ENCODE measurements at regions not wholly inside any gene's neighbourhood (a gene's known extent, or its start where the extent isn't known, plus 50 kb on each side); places are given as distances from the start of the nearest gene placed in this dataset.

GRCh38 chr5:2849429-2849828 lies 98.0 kb upstream of the IRX2 start:
- TF ChIP-seq CTCF (IDR thresholded peaks at IDR 0.05) = no peak
- H3K4me3 Mint-ChIP-seq (ENCODE audit: unreplicated experiment) = no peak overlapping the region
- no peaks in the 10 kb centered on the region for H3K4me1 Mint-ChIP-seq (ENCODE audit: unreplicated experiment)
- H3K27ac Mint-ChIP-seq (ENCODE audit: unreplicated experiment) = no peak overlapping the region
- no peaks in the 10 kb centered on the region for H3K27me3 Mint-ChIP-seq (ENCODE audit: unreplicated experiment)
- DNase-seq (ENCODE audit: extremely low spot score, unreplicated experiment) = no peak
- H3K36me3 Mint-ChIP-seq (ENCODE audit: unreplicated experiment) = no peaks in the 10 kb centered on the region
- H3K9me3 Mint-ChIP-seq (ENCODE audit: unreplicated experiment) = peaks cover 21% of the 10 kb centered on the region

GRCh38 chr5:2848619-2849018 lies 97.1 kb upstream of the IRX2 start:
- H3K4me1 Mint-ChIP-seq (ENCODE audit: unreplicated experiment) = no peaks in the 10 kb centered on the region
- no peak for DNase-seq (ENCODE audit: extremely low spot score, unreplicated experiment)
- H3K4me3 Mint-ChIP-seq (ENCODE audit: unreplicated experiment) = no peak overlapping the region
- peaks cover 21% of the 10 kb centered on the region for H3K9me3 Mint-ChIP-seq (ENCODE audit: unreplicated experiment)
- no peaks in the 10 kb centered on the region for H3K27me3 Mint-ChIP-seq (ENCODE audit: unreplicated experiment)
- TF ChIP-seq CTCF (IDR thresholded peaks at IDR 0.05) = peak; percentile 24
- H3K36me3 Mint-ChIP-seq (ENCODE audit: unreplicated experiment) = no peaks in the 10 kb centered on the region
- H3K27ac Mint-ChIP-seq (ENCODE audit: unreplicated experiment) = no peak overlapping the region

GRCh38 chr5:2847608-2848007 lies 96.1 kb upstream of the IRX2 start:
- Mint-ChIP-seq H3K9me3 (ENCODE audit: unreplicated experiment) (peaks cover 17% of the 10 kb centered on the region), H3K4me3 (ENCODE audit: unreplicated experiment) (no peak overlapping the region), H3K27me3 (ENCODE audit: unreplicated experiment) (no peaks in the 10 kb centered on the region), H3K4me1 (ENCODE audit: unreplicated experiment) (no peaks in the 10 kb centered on the region), H3K36me3 (ENCODE audit: unreplicated experiment) (no peaks in the 10 kb centered on the region), H3K27ac (ENCODE audit: unreplicated experiment) (no peak overlapping the region)
- no peak for TF ChIP-seq CTCF (IDR thresholded peaks at IDR 0.05)
- DNase-seq (ENCODE audit: extremely low spot score, unreplicated experiment) = no peak

GRCh38 chr5:2841208-2841607 lies 89.7 kb upstream of the IRX2 start:
- Mint-ChIP-seq H3K4me1 (ENCODE audit: unreplicated experiment) (no peaks in the 10 kb centered on the region), H3K27ac (ENCODE audit: unreplicated experiment) (no peak overlapping the region), H3K27me3 (ENCODE audit: unreplicated experiment) (no peaks in the 10 kb centered on the region), H3K4me3 (ENCODE audit: unreplicated experiment) (no peak overlapping the region), H3K36me3 (ENCODE audit: unreplicated experiment) (no peaks in the 10 kb centered on the region), H3K9me3 (ENCODE audit: unreplicated experiment) (peaks cover 17% of the 10 kb centered on the region)
- DNase-seq (ENCODE audit: extremely low spot score, unreplicated experiment) = no peak
- no peak for TF ChIP-seq CTCF (IDR thresholded peaks at IDR 0.05)

GRCh38 chr5:2840372-2840915 lies 89.0 kb upstream of the IRX2 start:
- Mint-ChIP-seq H3K27ac (ENCODE audit: unreplicated experiment) (no peak overlapping the region), H3K4me1 (ENCODE audit: unreplicated experiment) (no peaks in the 10 kb centered on the region), H3K9me3 (ENCODE audit: unreplicated experiment) (peaks cover 20% of the 10 kb centered on the region), H3K36me3 (ENCODE audit: unreplicated experiment) (no peaks in the 10 kb centered on the region), H3K27me3 (ENCODE audit: unreplicated experiment) (no peaks in the 10 kb centered on the region), H3K4me3 (ENCODE audit: unreplicated experiment) (no peak overlapping the region)
- DNase-seq (ENCODE audit: extremely low spot score, unreplicated experiment) = no peak
- no peak for TF ChIP-seq CTCF (IDR thresholded peaks at IDR 0.05)
